SK-N-SH treated with all-trans-retinoic acid at 6 μM for 48 hours (cell line): ENCODE measurements at regions not wholly inside any gene's neighbourhood (a gene's known extent, or its start where the extent isn't known, plus 50 kb on each side); places are given as distances from the start of the nearest gene placed in this dataset.

Experiments used
- ATAC-seq: fragments of 200-7000 bp; cut with Tn5 transposase; 3 replicates; pipeline ENCODE4 v1.9.1; 2020; ENCODE audit warnings: mild to moderate bottlenecking, moderate library complexity
- ARNTL ChIP-seq: fragments of 450-650 bp; formaldehyde crosslinking; IDR thresholded peaks from 2 replicates; pipeline ENCODE4 v1.5.0; 2020; ENCODE audit warnings: low read depth, mild to moderate bottlenecking, moderate library complexity, borderline replicate concordance
- BACH2 ChIP-seq: fragments of 250-450 bp; sonication (Bioruptor Pico); IDR thresholded peaks from 2 replicates; pipeline ENCODE4 v1.9.0; 2021; ENCODE audit warnings: mild to moderate bottlenecking, borderline replicate concordance
- CSDC2 ChIP-seq: fragments of 250-450 bp; sonication (Bioruptor Pico); IDR thresholded peaks from 2 replicates; pipeline ENCODE4 v1.5.0; 2020; ENCODE audit warnings: mild to moderate bottlenecking, moderate library complexity
- CSRNP3 ChIP-seq: fragments of 250-450 bp; sonication (Bioruptor Pico); IDR thresholded peaks from 2 replicates; pipeline ENCODE4 v1.5.1; 2021; ENCODE audit warnings: mild to moderate bottlenecking, moderate library complexity
- GLIS3 ChIP-seq: fragments of 250-450 bp; sonication (Bioruptor Pico); IDR thresholded peaks from 2 replicates; pipeline ENCODE4 v1.5.0; 2020; ENCODE audit warnings: mild to moderate bottlenecking, moderate library complexity
- ISL1 ChIP-seq: fragments of 250-450 bp; sonication (Bioruptor Pico); IDR thresholded peaks from 2 replicates; pipeline ENCODE4 v2.1.2; 2022; ENCODE audit warnings: mild to moderate bottlenecking, moderate library complexity
- OSR1 ChIP-seq: fragments of 250-450 bp; sonication (Bioruptor Pico); IDR thresholded peaks from 2 replicates; pipeline ENCODE4 v1.8.0; 2022; ENCODE audit warnings: moderate library complexity, mild to moderate bottlenecking, inconsistent platforms
- PATZ1 ChIP-seq: fragments of 250-450 bp; sonication (Bioruptor Pico); IDR thresholded peaks from 2 replicates; pipeline ENCODE4 v1.8.0; 2020; ENCODE audit warnings: mild to moderate bottlenecking, moderate library complexity, borderline replicate concordance
- POU6F1 ChIP-seq: fragments of 250-450 bp; sonication (Bioruptor Pico); IDR thresholded peaks from 2 replicates; pipeline ENCODE4 v1.8.0; 2021; ENCODE audit warnings: low read depth, mild to moderate bottlenecking, moderate library complexity, borderline replicate concordance
- PPARA ChIP-seq: fragments of 250-450 bp; sonication (Bioruptor Pico); IDR thresholded peaks from 2 replicates; pipeline ENCODE4 v1.5.0; 2020; ENCODE audit warnings: mild to moderate bottlenecking, borderline replicate concordance
- RARB ChIP-seq: fragments of 250-450 bp; sonication (Bioruptor Pico); IDR thresholded peaks from 2 replicates; pipeline ENCODE4 v1.8.0; 2021; ENCODE audit warnings: mild to moderate bottlenecking, moderate library complexity
- SNAI2 ChIP-seq: fragments of 250-450 bp; sonication (Bioruptor Pico); IDR thresholded peaks from 2 replicates; pipeline ENCODE4 v1.5.0; 2020; ENCODE audit warnings: mild to moderate bottlenecking, moderate library complexity
- TCF4 ChIP-seq: fragments of 250-450 bp; sonication (Bioruptor Pico); IDR thresholded peaks from 2 replicates; pipeline ENCODE4 v1.8.0; 2021; ENCODE audit warnings: mild to moderate bottlenecking, moderate library complexity, borderline replicate concordance
- TOX ChIP-seq: fragments of 250-450 bp; sonication (Bioruptor Pico); IDR thresholded peaks from 2 replicates; pipeline ENCODE4 v1.8.0; 2021; ENCODE audit warnings: mild to moderate bottlenecking, moderate library complexity, borderline replicate concordance
- TSHZ2 ChIP-seq: fragments of 250-450 bp; sonication (Bioruptor Pico); IDR thresholded peaks from 2 replicates; pipeline ENCODE4 v1.5.0; 2020; ENCODE audit warnings: mild to moderate bottlenecking, moderate library complexity
- ZC3H10 ChIP-seq: fragments of 250-450 bp; sonication (Bioruptor Pico); IDR thresholded peaks from 2 replicates; pipeline ENCODE4 v1.5.1; 2021; ENCODE audit warnings: mild to moderate bottlenecking, moderate library complexity
- ZFP3 ChIP-seq: fragments of 250-450 bp; sonication (Bioruptor Pico); IDR thresholded peaks from 2 replicates; pipeline ENCODE4 v1.5.0; 2020; ENCODE audit warnings: mild to moderate bottlenecking, moderate library complexity
- ZFP30 ChIP-seq: fragments of 450-650 bp; formaldehyde crosslinking; IDR thresholded peaks from 2 replicates; pipeline ENCODE4 v1.5.0; 2022; ENCODE audit warnings: mild to moderate bottlenecking, moderate library complexity
- ZNF565 ChIP-seq: fragments of 450-650 bp; formaldehyde crosslinking; conservative IDR thresholded peaks from 2 replicates; pipeline ENCODE4 v1.5.0; 2020; ENCODE audit warnings: low read depth, mild to moderate bottlenecking, moderate library complexity
- ZNF70 ChIP-seq: fragments of 450-650 bp; formaldehyde crosslinking; IDR thresholded peaks from 2 replicates; pipeline ENCODE4 v1.5.0; 2020; ENCODE audit warnings: mild to moderate bottlenecking, moderate library complexity
- ZNF8 ChIP-seq: fragments of 450-650 bp; formaldehyde crosslinking; IDR thresholded peaks from 2 replicates; pipeline ENCODE4 v1.5.0; 2020; ENCODE audit warnings: mild to moderate bottlenecking, moderate library complexity

GRCh38 chr9:20243841-20244240, 378.5 kb downstream of the MLLT3 start:
- no peak for TF ChIP-seq ISL1 (CRISPR knock-in tag)
- no peak for TF ChIP-seq TOX
- no peak for TF ChIP-seq ZFP3 (CRISPR knock-in tag)
- TF ChIP-seq PATZ1 = no peak
- no peak for TF ChIP-seq GLIS3 (CRISPR knock-in tag)
- TF ChIP-seq TSHZ2 = no peak
- no peak for TF ChIP-seq POU6F1
- no peak for TF ChIP-seq PPARA (CRISPR knock-in tag)
- no peak for TF ChIP-seq ZFP30
- TF ChIP-seq ZNF565 (CRISPR knock-in tag) = no peak
- no peak for TF ChIP-seq ZNF8 (CRISPR knock-in tag)
- TF ChIP-seq RARB (CRISPR knock-in tag) = no peak
- TF ChIP-seq CSDC2 = no peak
- TF ChIP-seq TCF4 (CRISPR knock-in tag) = no peak
- TF ChIP-seq OSR1 = no peak
- no peak for ATAC-seq

- TF ChIP-seq ZNF565 (CRISPR knock-in tag) (no peak), ZFP3 (CRISPR knock-in tag) (no peak), BACH2 (no peak), CSDC2 (no peak), ZC3H10 (CRISPR knock-in tag) (no peak), TOX (no peak), ARNTL (CRISPR knock-in tag) (no peak), ZNF8 (CRISPR knock-in tag) (no peak), ZNF70 (no peak), TSHZ2 (no peak), ISL1 (CRISPR knock-in tag) (no peak)
Observed at GRCh38 chr9:20242510-20243189, 379.6 kb downstream of the MLLT3 start.

GRCh38 chr9:20240498-20240897, 381.8 kb downstream of the MLLT3 start:
- no peak for ATAC-seq
- TF ChIP-seq PPARA (CRISPR knock-in tag) = no peak
- TF ChIP-seq ZFP30 = no peak
- no peak for TF ChIP-seq ZC3H10 (CRISPR knock-in tag)
- no peak for TF ChIP-seq GLIS3 (CRISPR knock-in tag)
- TF ChIP-seq CSRNP3 (CRISPR knock-in tag) = no peak
- no peak for TF ChIP-seq BACH2
- TF ChIP-seq OSR1 = no peak
- no peak for TF ChIP-seq CSDC2
- no peak for TF ChIP-seq ZFP3 (CRISPR knock-in tag)
- no peak for TF ChIP-seq SNAI2 (CRISPR knock-in tag)
- TF ChIP-seq ARNTL (CRISPR knock-in tag) = no peak
- TF ChIP-seq ZNF70 = no peak
- TF ChIP-seq RARB (CRISPR knock-in tag) = no peak
- TF ChIP-seq PATZ1 = no peak
- no peak for TF ChIP-seq TSHZ2
- no peak for TF ChIP-seq TCF4 (CRISPR knock-in tag)

More at GRCh38 chr9:20242510-20243189, 379.6 kb downstream of the MLLT3 start:
- ATAC-seq = no peak
